GM12873 (cell line): ENCODE measurements at regions not wholly inside any gene's neighbourhood (a gene's known extent, or its start where the extent isn't known, plus 50 kb on each side); places are given as distances from the start of the nearest gene placed in this dataset.

Experiments used
- TF ChIP-seq, protein P1 (sequence below): IDR thresholded peaks from 2 replicates; pipeline ENCODE4 v1.5.1; 2012; ENCODE audit warnings: low read depth, mild to moderate bottlenecking, moderate library complexity, low read length, control low read depth; ENCODE audit not compliant: insufficient read depth; ENCODE audit errors: missing control alignments

DNA sequence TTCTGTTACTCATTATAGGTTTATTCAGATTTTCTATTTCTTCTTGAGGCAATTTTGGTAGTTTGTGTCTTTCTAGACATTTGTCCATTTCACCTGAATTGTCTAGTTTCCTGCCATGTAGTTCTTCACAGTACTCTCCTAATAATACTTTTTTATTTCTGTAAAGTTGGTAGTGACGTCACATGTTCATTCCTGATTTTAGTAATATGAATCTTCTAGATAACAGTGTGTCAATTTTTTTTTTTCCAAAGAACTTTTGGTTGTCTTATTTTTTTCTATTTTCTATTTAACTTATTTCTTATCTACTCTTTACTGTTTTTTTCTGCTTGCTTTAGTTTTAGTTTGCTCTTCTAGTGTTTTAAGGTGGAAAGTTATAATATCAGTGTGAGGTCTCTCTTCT, 197.3 kb upstream of the SHH start:
- TF ChIP-seq, protein P1, sequence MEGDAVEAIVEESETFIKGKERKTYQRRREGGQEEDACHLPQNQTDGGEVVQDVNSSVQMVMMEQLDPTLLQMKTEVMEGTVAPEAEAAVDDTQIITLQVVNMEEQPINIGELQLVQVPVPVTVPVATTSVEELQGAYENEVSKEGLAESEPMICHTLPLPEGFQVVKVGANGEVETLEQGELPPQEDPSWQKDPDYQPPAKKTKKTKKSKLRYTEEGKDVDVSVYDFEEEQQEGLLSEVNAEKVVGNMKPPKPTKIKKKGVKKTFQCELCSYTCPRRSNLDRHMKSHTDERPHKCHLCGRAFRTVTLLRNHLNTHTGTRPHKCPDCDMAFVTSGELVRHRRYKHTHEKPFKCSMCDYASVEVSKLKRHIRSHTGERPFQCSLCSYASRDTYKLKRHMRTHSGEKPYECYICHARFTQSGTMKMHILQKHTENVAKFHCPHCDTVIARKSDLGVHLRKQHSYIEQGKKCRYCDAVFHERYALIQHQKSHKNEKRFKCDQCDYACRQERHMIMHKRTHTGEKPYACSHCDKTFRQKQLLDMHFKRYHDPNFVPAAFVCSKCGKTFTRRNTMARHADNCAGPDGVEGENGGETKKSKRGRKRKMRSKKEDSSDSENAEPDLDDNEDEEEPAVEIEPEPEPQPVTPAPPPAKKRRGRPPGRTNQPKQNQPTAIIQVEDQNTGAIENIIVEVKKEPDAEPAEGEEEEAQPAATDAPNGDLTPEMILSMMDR, result no peak

DNA sequence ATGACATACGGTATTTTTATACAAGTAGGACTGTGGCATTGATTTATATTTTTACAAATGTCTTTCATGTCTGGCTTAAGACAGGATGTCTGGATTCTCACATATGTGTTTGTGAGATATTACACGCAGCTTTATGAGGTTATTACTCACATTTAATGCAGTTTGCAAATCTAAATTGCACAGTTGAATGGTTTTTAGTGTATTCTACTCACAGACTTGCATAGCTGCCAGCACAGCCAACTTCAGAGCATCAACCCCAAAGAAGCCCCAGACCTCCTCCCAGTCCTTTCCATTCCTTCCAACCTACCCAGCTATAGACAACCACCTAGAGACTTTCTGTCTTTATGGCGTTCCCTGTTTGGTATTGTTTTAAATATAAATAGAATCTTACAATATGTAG, 193.8 kb upstream of the SHH start:
- TF ChIP-seq, protein P1, result no peak

DNA sequence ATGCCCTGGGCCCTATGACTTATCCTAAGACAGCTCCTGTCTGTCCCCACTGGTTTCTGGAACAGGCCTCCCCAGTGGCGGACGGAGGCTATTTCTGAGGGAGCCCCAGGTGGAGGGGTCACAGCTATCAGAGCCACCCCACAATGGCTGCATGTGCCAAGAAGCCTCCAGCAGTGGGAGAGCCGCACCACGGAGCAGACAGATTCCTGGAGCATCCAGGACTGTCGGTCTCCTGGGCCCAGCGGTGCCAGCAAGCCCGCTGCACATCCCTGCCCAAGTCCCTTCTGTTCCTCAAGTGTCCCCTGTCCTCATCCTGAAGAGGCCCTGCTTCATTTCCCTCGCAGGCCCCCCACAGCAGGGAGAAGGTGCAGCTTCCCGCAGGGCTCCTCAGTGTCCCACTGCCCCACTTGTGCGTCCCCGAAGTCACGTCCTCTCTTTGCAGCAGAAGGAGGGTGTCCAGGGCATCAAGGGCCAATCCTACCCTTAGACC, 193.0 kb upstream of the SHH start:
- TF ChIP-seq, protein P1, result no peak

DNA sequence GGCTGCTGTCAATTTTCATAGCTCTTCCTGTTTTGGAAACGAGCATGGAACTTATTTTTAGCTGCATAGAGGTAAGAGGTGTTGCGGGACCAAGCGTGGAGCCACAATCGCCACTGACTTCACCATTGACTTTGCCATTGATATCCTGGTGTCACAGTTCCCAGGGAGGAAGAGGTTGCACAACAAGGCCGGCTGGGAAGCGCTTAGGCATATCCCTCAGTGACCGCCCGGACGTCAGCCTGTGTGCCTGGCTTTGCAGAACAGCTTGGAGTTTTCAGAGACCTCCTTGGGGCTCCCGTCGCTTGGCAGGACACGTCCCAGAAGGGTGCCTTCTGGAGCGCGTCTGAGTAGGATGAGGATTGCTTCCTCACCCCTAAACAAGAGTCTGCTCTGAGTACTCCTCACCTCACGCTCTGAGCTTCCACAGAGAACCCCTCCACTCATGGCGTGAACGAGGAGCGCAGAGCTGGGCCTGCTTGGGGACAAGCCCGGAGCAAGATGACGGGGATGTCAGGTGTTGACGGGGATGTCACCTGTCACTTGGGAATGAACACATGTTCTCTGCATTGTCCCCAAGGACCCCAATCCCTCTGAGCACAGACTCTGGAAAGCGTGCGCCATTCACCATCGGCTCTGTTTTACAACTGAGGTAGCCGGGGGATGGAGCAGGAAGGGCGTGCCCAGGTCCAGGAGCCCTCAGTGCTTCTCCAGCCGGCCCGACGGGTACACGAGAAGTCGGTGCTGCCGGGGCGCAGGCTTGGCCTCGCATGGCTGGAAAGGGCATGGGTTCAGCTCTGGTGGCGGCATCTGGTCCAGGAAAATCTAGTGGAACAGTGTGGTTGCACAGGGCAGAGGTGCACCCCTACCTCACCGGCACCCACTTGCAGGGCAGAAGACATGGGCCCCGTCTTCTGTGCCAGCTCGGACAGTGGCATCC, 192.3 kb upstream of the SHH start:
- TF ChIP-seq, protein P1, result no peak

DNA sequence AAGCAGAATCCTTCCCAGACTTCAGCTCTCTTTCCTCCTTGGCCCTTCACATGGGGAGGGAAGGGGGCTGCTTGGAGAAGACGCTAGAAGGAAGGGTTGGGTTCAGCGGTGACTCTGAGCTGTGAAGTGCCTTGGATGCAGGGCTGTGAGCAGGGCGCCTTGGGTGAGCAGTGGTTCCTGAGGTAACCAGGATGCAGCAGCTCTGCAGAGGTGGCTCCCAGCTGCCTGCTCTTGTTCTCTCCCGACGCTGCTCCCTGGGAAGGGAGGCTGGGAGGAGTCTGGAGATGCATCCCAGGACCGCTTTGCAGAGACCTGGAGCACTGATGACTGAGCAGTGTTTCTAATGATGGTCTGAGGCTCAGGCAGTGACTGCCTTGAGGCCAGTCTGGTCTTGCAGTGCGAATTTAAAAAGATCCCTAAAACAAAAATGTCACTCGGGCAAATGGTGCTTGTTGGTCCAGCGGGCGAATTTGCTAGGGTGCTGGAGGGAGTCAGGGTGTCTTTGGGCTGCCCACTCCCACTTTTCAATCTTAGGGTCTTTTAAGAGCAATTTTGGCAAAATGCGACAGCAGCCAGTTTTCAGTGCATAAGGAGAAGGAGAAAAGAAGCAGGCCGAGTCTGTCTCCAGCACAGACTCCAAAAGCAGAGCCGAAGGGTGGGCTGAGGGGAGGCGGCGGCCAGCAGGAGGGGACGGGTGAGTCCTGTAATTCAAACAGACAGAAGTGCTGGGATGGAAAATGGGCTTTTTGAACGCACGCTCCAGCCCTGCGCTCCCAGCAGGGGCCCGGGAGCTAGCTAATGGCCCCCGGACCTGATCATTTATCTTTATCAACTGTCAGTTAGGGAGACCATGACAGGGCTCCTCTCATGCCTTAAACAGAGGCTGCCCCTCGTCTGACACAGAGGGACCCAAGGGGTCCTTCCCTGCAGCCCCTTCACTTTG, 191.2 kb upstream of the SHH start:
- TF ChIP-seq, protein P1, result no peak

DNA sequence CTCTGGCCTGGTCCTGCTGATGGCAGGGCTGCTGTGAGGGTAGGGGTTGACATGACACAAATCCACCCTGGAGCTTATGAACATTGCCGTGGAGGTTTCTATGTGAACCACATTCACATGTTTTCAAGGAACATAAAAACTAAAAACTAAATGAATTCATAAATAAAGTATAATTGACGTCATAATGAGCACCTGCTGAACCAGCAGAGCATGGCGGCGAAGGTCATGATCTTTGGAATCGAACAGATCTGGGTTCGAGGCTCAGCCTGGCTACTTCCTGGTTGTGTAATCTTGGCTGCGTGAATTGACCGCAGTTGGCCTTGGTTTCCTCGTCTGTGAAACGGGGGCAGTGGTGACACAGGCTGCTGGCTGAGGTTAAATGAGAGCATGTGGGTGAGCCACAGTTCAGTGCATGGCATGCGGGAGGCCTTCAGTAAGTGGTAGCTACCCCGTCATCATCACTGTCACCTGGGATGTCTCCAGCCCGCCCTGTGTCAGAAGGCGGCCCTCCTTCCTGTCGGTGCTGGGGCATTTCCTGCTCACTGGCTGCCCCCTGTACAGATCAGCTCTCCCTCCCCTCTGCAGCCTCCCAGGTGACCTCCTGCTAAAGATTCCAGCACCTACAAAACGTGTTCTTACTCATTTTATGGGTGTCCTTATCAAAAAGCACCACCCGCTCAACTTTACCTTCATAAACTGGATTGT, 190.3 kb upstream of the SHH start:
- TF ChIP-seq, protein P1, result no peak
